Umbilical cord (tissue), 1 donor: ENCODE measurements at regions not wholly inside any gene's neighbourhood (a gene's known extent, or its start where the extent isn't known, plus 50 kb on each side); places are given as distances from the start of the nearest gene placed in this dataset.

Source experiments
- DNase-seq: peaks from one replicate; pipeline ENCODE4 v3.0.0-alpha.2; 2015; ENCODE audit warnings: low spot score

- no peak for DNase-seq
Measured at GRCh38 chr7:123401295-123401694, 133.1 kb downstream of the IQUB start.

- DNase-seq: no peak
Measured at GRCh38 chr7:123400196-123400595, 134.2 kb downstream of the IQUB start.

GRCh38 chr7:123398921-123399320, 135.5 kb downstream of the IQUB start:
- no peak for DNase-seq

DNA sequence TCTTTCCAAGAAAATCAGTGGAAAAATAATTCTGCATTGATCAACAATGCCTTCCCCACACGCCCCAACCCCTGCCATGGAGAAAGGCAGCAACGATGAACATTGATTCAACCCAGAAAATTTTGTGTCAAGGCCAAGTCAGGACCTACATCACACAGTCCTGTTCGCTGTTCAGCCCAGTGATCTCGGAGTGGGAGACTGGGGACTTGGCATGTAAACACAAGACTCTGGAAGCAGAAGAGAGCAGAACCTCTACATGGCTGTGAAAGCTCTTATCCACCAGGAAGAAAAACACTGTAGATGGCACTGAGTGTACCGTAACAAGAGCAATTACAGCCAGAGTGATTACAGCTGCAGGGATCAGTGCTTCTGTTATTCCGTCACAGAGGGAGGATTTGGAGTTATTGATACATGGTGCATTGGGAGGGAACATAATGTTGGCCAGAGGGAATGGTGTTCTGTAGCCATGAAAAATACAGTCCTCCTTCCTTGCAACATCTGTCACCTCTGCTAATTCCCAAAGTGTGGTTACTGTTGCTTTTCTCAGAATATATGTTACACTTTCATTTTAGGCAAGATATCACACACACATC, 136.6 kb downstream of the IQUB start:
- no peak for DNase-seq

GRCh38 chr7:123393623-123394022, 140.8 kb downstream of the IQUB start:
- no peak for DNase-seq

DNA sequence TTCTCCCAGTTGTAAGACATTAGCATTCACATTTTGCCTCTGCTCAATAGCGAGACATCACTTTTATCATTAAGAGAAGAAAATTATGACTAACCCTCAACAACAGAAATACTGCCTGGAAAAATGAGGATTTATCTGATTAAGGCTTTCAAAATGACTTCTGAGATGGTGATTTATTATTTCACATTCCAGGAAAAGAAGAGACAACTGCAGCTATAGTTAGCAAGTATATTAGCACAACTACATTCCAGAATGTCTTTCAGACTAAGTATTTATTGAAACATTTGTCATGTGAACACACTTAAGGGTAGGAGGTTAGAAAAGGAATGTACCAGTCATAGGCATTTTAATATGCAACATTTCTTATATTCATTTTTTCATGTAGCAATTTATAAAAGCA, 162.0 kb downstream of the IQUB start:
- DNase-seq: peak; percentile 38

GRCh38 chr7:123367484-123368122, 166.8 kb downstream of the IQUB start:
- no peak for DNase-seq

DNA sequence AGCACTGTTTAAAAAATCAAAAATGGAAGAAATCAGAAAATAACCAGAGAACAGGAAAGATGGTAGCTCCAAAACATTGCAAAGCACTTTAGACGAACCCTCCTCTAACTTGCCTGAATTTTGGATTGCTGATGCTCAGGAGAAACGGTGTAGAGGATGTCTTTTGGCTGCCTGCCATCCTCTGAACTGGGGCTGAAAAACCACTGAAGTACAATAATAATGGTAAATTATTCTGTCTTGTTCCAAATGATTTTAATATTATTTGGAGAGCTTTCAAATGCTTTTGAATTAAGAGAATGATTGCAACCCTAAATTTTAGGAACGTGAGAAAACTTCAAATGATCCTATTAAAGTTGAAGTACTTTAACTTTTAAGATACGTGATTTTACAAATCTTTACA, 167.3 kb upstream of the SLC13A1 start:
- DNase-seq: no peak

- DNase-seq: no peak
Measured at GRCh38 chr7:123366626-123367025, 166.9 kb upstream of the SLC13A1 start.

- DNase-seq: no peak
Measured at GRCh38 chr7:123360631-123361030, 160.9 kb upstream of the SLC13A1 start.

DNA sequence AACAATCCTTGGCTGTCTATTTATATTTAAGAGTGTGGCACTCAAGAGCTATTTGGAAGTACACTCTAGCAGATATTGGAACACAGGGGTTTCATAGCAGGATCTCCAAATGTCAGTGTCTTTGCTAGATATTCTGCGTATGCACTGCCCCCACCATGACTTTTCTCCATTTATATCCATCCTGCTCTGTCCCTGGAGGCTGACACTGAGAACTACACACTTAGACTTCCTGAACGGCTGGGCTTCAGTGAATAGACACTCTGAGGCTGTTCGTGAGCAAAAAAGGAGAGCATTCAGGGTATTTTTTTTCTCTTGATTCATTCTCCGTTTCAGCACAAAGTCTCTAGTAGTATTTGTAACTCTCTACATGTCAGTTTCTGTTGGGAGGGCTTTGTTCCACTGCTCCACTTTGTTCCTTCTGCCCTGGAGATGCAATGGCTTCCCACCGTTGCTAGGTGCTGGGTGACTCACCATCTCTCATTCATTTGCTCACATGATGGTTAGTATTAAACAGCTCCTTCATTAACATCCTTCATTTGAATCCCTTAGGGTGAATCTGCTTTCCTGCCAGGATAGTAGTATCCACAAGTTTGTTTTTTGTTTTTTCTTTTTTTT, 155.9 kb upstream of the SLC13A1 start:
- DNase-seq: no peak

GRCh38 chr7:123352973-123353372, 153.2 kb upstream of the SLC13A1 start:
- no peak for DNase-seq

DNA sequence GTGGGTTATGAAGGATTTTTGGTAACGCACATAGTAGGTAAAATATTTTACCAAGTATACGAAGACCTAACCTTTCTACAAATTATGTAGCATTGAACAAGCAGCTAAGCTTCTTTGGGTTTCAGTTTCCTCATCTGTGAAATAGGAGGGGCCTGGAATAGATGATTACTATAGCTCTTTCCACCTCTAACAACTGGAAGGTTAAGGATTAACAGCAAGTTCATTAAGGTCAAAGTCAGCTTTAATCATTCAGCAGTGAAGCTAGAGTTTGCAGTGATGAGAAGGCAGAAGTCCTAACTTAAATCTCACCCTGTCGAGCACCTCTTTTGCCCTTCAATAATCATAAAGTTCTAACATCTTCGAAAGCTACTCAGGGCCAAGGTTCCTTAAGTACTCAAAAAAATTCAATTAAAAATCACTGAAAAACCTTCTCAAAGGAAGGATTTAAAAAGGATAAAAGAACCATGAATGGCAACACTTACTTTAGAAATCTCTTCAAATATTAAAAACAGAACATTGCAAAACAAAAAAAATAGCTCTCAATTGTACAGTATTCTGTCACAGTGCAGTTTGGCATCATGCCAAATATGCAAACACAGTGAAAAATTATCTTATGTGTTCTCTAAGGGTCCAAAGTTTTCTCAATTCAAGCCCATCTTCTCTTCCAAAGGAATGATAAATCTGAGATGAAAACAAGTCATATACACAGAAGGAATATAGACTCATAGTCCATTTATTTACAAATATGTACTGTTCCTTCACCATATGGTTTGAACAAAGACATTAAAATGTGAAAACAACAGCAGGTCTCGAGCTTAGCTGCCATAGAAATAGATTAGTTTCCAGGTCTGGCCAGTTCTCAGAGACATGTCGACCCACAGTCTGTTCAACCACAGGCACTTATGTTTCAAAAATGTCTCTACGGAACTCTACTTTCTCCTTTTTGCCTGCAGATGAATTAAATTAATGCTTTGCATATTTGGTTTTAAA, 152.0 kb upstream of the SLC13A1 start:
- DNase-seq: no peak

GRCh38 chr7:123351027-123351426, 151.3 kb upstream of the SLC13A1 start:
- DNase-seq: no peak

- no peak for DNase-seq
Measured at GRCh38 chr7:123348690-123349089, 148.9 kb upstream of the SLC13A1 start.

- DNase-seq: no peak
Measured at GRCh38 chr7:123346766-123347165, 147.0 kb upstream of the SLC13A1 start.

- DNase-seq: no peak
Measured at GRCh38 chr7:123343611-123344010, 143.8 kb upstream of the SLC13A1 start.

DNA sequence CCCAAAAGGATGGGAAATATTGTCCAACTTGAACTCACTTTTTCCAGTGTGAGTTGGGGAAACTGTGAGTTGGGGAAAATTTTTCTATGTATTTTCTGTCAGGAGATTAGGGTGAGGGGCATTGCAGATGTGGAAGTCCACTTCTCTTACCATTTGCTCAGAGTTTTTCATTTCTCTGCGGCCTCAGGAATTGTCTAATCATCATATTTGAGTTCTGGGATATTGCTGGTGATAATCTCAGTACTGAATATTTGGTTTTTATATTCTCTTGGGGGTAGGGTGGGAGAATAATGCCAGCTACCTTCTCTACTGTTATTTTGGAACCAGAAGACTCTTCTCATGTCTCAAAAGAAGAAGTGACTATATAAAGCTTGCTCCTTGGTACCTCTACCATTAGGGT, 141.3 kb upstream of the SLC13A1 start:
- DNase-seq: no peak

DNA sequence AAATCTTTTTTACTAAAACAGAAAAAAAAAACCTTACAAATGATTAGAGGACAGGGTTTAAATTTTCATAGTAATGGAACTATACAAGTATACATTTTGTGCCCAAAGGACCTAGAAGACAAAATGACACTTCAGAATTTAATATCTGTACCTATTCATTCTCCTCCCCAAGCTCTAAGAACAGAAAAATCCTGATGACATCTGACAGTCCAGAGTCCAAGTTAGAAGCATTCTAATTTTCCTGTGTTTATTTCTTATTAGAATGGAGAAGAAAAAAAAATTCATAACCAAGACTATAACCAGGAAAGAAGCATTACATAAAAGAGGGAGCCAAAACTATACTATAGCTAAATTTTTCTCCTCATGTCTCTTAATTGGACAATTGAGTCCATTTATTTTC, 138.9 kb upstream of the SLC13A1 start:
- DNase-seq: no peak

GRCh38 chr7:123329988-123330643, 130.3 kb upstream of the SLC13A1 start:
- DNase-seq: no peak

GRCh38 chr7:123327661-123328060, 127.9 kb upstream of the SLC13A1 start:
- DNase-seq: no peak

DNA sequence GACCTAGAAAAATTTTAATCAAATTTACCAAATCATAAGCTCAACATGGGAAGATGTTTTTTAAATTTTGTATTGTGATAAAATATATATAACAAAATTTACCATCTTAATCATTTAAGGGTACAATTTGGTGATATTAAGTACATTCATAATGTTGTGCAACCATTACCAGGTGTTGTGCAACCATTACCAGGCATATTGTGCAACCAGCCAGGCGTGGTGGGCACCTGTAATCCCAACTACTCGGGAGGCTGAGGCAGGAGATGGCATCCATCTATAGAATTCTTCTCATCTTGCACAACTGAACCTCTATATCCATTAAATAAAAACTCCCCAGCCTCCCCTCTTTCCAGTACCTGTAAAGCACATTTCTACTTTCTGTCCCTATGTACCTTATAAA, 124.5 kb upstream of the SLC13A1 start:
- DNase-seq: no peak
